ENCODE measurements at regions not wholly inside any gene's neighbourhood (a gene's known extent, or its start where the extent isn't known, plus 50 kb on each side); places are given as distances from the start of the nearest gene placed in this dataset.
A peak's percentile ranks its signal among the peaks of the same experiment; 100 is the strongest.

DNA sequence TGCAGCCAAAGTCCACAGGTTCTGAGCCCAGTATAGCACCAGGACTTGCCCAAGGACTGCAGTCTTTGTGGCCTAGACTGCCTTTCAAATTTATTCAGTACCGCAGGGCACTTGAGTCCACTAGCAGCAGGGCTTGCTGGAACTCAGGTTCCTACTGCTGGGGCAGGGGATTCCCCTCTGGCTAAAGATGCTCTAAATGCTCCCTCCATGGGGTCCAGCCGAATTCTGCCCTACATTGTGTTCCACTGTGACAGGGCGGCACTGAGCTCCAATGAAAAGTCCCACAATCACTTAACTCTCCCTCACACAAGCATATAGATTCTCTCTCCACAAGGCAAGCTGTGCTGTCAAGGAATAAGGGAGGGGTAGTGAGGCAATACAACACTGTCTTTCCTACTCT, 518.1 kb upstream of the VRK2 start:
- no peaks in the 10 kb centered on the region for H3K4me1 ChIP-seq (ENCODE audit: insufficient read depth, low read length)
- H3K36me3 Mint-ChIP-seq (ENCODE audit: insufficient read depth in 1 of 3, low read depth in 3 of 3), result no peaks in the 10 kb centered on the region; a peak in 2 of 7 replicates
- no peak overlapping the region for H4K91ac ChIP-seq (ENCODE audit: insufficient read length, low read depth, low read length)
- no peak overlapping the region for H2BK20ac ChIP-seq (ENCODE audit: low read depth, low read length, poor library complexity, severe bottlenecking)
- H3K27me3 ChIP-seq (ENCODE audit: insufficient read depth, low read length), result no peaks in the 10 kb centered on the region
- no peak overlapping the region for H3K4me2 ChIP-seq (ENCODE audit: insufficient read depth, insufficient read length, low read length)
- no peak overlapping the region for H3K18ac ChIP-seq (ENCODE audit: insufficient read length, low read depth, low read length)
- no peaks in the 10 kb centered on the region for H3K9me3 ChIP-seq (ENCODE audit: control insufficient read depth, low read depth, low read length)
- no peaks in the 10 kb centered on the region; a peak in 1 of 5 replicates for H3K9me3 Mint-ChIP-seq
- no peak overlapping the region for H3K4ac ChIP-seq (ENCODE audit: low read depth, low read length)
- H4K5ac ChIP-seq (ENCODE audit: insufficient read length, low read depth, low read length), result no peak overlapping the region
- H2BK5ac ChIP-seq (ENCODE audit: insufficient read length, low read length), result no peak overlapping the region
- no peaks in the 10 kb centered on the region; the same call in 1 of the 2 replicates for H3K27me3 Mint-ChIP-seq (ENCODE audit: low read depth)
- no peaks in the 10 kb centered on the region for H3K79me2 ChIP-seq (ENCODE audit: insufficient read depth, low read length)
- H2AK5ac ChIP-seq (ENCODE audit: insufficient read length, low read length), result no peak overlapping the region
- no peak overlapping the region for H3K27ac ChIP-seq (ENCODE audit: insufficient read length, low read depth, low read length)
- TF ChIP-seq, protein P1, sequence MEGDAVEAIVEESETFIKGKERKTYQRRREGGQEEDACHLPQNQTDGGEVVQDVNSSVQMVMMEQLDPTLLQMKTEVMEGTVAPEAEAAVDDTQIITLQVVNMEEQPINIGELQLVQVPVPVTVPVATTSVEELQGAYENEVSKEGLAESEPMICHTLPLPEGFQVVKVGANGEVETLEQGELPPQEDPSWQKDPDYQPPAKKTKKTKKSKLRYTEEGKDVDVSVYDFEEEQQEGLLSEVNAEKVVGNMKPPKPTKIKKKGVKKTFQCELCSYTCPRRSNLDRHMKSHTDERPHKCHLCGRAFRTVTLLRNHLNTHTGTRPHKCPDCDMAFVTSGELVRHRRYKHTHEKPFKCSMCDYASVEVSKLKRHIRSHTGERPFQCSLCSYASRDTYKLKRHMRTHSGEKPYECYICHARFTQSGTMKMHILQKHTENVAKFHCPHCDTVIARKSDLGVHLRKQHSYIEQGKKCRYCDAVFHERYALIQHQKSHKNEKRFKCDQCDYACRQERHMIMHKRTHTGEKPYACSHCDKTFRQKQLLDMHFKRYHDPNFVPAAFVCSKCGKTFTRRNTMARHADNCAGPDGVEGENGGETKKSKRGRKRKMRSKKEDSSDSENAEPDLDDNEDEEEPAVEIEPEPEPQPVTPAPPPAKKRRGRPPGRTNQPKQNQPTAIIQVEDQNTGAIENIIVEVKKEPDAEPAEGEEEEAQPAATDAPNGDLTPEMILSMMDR (conservative IDR thresholded peaks at IDR 0.05), result no peak
- peaks cover 3 to 4% of the 10 kb centered on the region in 2 experiments; a peak in 3 of 4 replicates for H3K4me1 Mint-ChIP-seq
- no peak overlapping the region for H2AFZ ChIP-seq (ENCODE audit: low read length)
- no peaks in the 10 kb centered on the region for H3K79me1 ChIP-seq (ENCODE audit: insufficient read depth, low read depth, low read length, poor library complexity, severe bottlenecking)
- no peak overlapping the region for H3K9ac ChIP-seq (ENCODE audit: extremely low read depth, insufficient read length, low read length)
- no peaks in the 10 kb centered on the region for H3K23me2 ChIP-seq (ENCODE audit: insufficient read length, low read depth, low read length, poor library complexity, severe bottlenecking)
- no peak overlapping the region for H2BK12ac ChIP-seq (ENCODE audit: insufficient read length, low read depth, low read length)
- no peak overlapping the region for H4K8ac ChIP-seq (replicated peaks; ENCODE audit: insufficient read length, low read depth, low read length)
- WGBS (ENCODE audit: extremely low coverage, insufficient read length, low lambda C conversion rate), result no CpG with 5 or more reads among the region's 3 CpGs
- H3T11ph ChIP-seq (ENCODE audit: low read length), result no peak overlapping the region
- peak overlapping the region in 1 of 3 experiments; percentile 44; a peak in 1 of 7 replicates for H3K27ac Mint-ChIP-seq
- DNase-seq, result no peak
- H3K23ac ChIP-seq (ENCODE audit: insufficient read length, low read depth, low read length), result no peak overlapping the region
- H3K4me3 Mint-ChIP-seq, result no peak overlapping the region
- no peak overlapping the region for H3K14ac ChIP-seq (ENCODE audit: insufficient read depth, low read length)
- no peak overlapping the region for H2BK120ac ChIP-seq (ENCODE audit: low read depth, low read length, poor library complexity, severe bottlenecking)
- H2BK15ac ChIP-seq (ENCODE audit: low read depth, low read length), result no peak overlapping the region
- H3K56ac ChIP-seq (ENCODE audit: insufficient read length, low read depth, low read length), result no peak overlapping the region
- H4K20me1 ChIP-seq (ENCODE audit: control insufficient read depth, insufficient read depth, insufficient read length), result no peaks in the 10 kb centered on the region

Data from H9 (cell line).